IPS DF 19.7 (cell line): ENCODE measurements at regions not wholly inside any gene's neighbourhood (a gene's known extent, or its start where the extent isn't known, plus 50 kb on each side); places are given as distances from the start of the nearest gene placed in this dataset.

Experiments used
- DNase-seq: peaks from one replicate; pipeline ENCODE4 v3.0.0-alpha.2; 2013; ENCODE audit warnings: low read depth, low spot score

GRCh38 chr3:178437236-178437635 lies 99.0 kb upstream of the KCNMB2 start:
- no peak for DNase-seq

- no peak for DNase-seq
These were observed 96.7 kb upstream of the KCNMB2 start for GRCh38 chr3:178439504-178439903.

GRCh38 chr3:178440043-178440442 lies 96.2 kb upstream of the KCNMB2 start:
- no peak for DNase-seq

- no peak for DNase-seq
These were observed 92.6 kb upstream of the KCNMB2 start for GRCh38 chr3:178443634-178444033.

- no peak for DNase-seq
These were observed 91.1 kb upstream of the KCNMB2 start for GRCh38 chr3:178445139-178445538.

GRCh38 chr3:178446059-178446458 lies 90.2 kb upstream of the KCNMB2 start:
- no peak for DNase-seq

GRCh38 chr3:178450476-178450875 lies 85.8 kb upstream of the KCNMB2 start:
- no peak for DNase-seq

- DNase-seq, result no peak
These were observed 84.4 kb upstream of the KCNMB2 start for GRCh38 chr3:178451799-178452198.

GRCh38 chr3:178454726-178455125 lies 81.5 kb upstream of the KCNMB2 start:
- no peak for DNase-seq

GRCh38 chr3:178455226-178455625 lies 81.0 kb upstream of the KCNMB2 start:
- DNase-seq, result no peak

- DNase-seq, result no peak
These were observed 80.3 kb upstream of the KCNMB2 start for GRCh38 chr3:178455946-178456345.

- DNase-seq, result no peak
These were observed 79.5 kb upstream of the KCNMB2 start for GRCh38 chr3:178456621-178457285.

- DNase-seq, result no peak
These were observed 78.7 kb upstream of the KCNMB2 start for GRCh38 chr3:178457511-178457910.

- DNase-seq, result no peak
These were observed 77.8 kb upstream of the KCNMB2 start for GRCh38 chr3:178458313-178459037.

GRCh38 chr3:178459038-178459410 lies 77.2 kb upstream of the KCNMB2 start:
- DNase-seq, result no peak

- no peak for DNase-seq
These were observed 70.7 kb upstream of the KCNMB2 start for GRCh38 chr3:178465260-178466180.

- no peak for DNase-seq
These were observed 63.3 kb upstream of the KCNMB2 start for GRCh38 chr3:178472941-178473340.

- no peak for DNase-seq
These were observed 61.7 kb upstream of the KCNMB2 start for GRCh38 chr3:178474526-178474925.

GRCh38 chr3:178475062-178475461 lies 61.2 kb upstream of the KCNMB2 start:
- DNase-seq, result no peak

- DNase-seq, result no peak
These were observed 59.4 kb upstream of the KCNMB2 start for GRCh38 chr3:178476886-178477285.

- no peak for DNase-seq
These were observed 56.8 kb upstream of the KCNMB2 start for GRCh38 chr3:178479446-178479845.

GRCh38 chr3:178479860-178480259 lies 56.4 kb upstream of the KCNMB2 start:
- DNase-seq, result no peak
